DMS53 treated with DMSO at 0.1 percent for 48 hours (cell line): ENCODE measurements at regions not wholly inside any gene's neighbourhood (a gene's known extent, or its start where the extent isn't known, plus 50 kb on each side); places are given as distances from the start of the nearest gene placed in this dataset.
A peak's percentile ranks its signal among the peaks of the same experiment; 100 is the strongest.
"Not testable (repeated sequence)": the region's sequence is repeated elsewhere in the genome, so short reads cannot be mapped to it uniquely, and the experiment has no call there.

Source experiments
- DNase-seq: peaks from one replicate; lab custom pipeline; 2025; ENCODE audit not compliant: unreplicated experiment; lab: John Stamatoyannopoulos, UW

DNA sequence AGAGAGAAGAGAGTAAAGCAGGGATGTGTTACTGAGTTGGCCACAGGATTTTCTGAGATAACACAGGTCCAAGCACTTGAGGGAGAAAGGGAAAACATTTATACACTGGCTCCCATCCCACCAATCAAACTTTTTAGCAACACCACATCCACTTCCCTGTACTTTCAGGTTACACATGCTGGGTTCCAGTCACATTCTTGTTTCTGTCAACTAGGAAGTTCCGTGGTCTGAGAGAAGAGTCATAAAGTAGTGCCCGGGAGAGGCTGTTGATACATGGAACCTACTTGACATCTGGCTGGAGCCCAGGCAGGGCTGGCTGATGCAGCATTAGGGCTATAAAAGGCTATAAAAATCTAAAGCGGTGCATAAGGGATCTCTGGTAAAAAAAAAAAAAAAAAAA, 473.9 kb upstream of the COX7C start:
- no peak for DNase-seq

DNA sequence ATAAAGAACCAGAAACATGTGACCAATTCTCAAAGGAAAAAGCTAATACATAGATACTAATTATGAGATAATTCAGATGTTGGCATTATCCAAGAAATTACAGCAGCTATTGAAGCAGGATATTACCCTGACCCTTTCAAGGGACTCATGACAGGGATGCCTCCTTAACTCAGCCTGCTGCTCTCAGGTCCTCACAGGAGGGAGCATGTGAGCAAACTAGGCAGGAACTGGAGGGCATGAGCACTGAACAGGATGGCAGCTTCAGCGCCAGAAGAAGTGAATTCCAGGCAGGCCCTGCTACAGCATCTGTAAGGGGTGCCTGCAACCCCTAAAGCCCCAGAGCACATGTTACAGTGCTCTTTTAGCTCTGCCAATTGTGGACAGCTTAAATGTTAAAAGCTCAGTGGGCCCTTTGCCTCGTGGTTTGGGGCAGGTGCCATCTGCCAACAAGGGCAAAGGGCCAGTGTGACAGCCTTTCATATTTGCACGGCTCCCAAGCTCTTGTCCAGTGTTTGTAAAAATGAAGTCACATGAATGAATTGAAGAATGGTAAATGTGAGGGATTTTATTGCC, 464.7 kb upstream of the COX7C start:
- no peak for DNase-seq

DNA sequence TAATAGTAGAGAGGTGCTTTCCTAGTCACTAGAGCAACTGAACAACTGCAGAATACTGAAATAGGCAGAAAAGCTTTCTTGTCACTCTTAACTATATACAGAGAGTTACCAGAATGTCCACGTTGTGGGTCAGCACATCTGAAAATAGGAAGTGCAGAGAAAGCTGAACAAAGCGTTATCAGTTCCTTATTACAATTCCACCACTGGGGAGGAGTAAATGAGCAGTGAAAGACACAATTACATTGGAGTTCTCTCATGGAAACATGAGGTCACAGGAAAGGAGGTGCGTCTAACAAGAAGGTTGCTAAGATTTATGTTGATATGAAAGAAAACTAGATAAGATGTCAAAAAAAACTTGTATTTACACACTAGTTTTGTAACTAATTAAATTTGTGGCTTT, 461.9 kb upstream of the COX7C start:
- no peak for DNase-seq

DNA sequence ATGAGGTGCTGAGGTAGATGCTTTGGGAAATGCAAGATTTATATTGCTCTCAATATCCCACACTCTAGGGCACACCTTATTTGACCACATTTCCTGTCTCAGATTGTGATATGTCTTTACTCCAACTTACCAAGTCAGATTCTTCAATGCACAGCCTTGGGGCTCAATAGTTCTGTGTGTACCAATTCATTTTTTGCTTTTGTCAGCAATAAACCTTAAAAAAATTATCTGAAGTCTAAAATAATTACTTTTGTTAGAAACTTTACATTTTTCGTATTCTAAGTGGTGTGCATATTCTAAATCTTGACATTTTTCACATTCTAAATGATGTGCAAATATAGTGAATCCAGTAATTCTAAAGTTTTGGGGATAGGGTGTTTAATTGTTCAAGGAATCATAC, 447.5 kb upstream of the COX7C start:
- DNase-seq, result no peak

DNA sequence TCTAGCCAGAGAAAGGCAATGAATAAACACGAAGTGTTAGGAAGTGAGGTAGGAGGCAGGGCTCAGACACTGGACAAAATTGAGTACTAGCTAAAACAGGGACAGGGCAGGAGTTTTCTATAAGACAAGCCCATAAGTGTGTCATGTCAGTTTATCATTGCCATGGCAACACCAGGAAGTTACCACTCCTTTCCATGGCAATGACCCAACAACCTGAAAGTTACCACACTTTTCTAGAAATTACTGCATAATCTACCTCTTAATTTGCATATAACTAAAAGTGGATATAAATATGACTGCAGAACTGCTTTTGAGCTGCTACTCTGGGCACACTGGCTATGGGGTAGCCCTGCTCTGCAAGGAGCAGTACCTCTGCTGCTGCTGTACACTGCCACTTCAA, 442.5 kb upstream of the COX7C start:
- no peak for DNase-seq

DNA sequence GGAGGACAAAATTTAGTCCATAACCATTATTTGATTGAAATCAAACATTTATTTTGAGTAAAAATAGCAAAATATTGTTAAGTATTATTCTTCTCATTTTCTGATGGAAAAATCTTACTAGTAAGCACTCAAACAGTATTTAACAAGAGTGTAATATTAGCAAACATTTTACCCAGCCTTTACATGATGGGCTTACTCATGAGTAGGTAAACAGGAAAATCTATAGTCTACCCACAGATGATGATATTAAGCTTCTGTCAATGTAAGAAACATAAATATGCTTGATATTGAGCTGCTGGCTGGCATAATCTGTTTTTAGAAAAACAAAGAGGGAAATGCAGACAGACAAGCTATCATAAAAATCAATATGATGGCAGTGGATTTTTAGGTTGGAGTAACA, 418.5 kb upstream of the COX7C start:
- no peak for DNase-seq

DNA sequence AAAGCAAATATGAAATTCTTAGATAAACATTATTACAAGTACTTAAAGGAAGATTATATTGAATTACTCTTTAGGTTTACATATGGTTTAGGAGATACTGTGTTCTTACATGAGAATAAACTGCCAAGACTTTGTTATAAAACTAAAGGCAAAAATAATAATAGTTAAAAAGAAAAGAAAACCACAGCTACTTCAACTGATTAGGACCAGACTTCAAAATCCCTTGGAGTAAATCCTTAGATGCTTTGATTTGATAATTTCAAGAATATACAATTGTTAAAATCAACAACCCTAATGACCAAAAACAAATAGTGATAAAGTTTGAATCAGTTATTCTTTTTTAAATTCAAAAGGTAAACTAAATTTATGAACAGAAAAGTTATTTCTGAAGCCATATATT, 389.6 kb upstream of the COX7C start:
- no peak for DNase-seq

DNA sequence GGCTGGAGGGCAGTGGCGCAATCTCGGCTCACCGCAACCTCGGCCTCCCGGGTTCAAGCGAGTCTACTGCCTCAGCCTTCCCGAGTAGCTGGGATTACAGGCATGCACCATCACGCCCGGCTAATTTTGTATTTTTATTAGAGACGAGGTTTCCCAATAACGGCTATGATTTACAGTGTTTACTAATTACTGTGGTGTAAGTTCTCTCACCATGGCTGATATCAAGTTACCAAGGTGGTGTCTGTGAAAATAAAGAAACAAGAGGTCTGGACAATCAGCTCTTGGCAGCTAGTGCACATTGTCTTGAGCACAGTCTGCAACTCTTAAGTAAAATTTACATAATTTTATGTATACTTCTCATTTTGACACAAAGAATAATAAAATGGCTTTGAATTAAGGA, 385.5 kb upstream of the COX7C start:
- no peak for DNase-seq

DNA sequence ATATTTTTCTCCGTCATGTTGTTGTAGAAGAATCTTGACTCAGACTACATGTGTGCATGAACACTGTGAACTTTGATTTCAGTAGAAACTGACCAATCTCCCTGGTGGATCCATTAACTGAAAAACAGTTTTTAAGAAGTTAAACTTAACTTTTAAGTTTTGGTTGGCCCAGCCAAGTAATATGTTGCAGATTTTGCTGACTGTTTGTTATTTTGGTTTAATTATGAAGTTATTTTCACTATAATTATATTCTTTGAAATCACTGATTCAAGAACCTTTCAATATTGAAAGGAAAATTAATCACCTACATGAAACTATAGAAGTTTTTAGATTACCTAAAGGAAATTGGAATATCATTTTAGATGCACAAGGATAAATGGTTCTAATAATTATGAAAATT, 373.6 kb upstream of the COX7C start:
- DNase-seq, result no peak

DNA sequence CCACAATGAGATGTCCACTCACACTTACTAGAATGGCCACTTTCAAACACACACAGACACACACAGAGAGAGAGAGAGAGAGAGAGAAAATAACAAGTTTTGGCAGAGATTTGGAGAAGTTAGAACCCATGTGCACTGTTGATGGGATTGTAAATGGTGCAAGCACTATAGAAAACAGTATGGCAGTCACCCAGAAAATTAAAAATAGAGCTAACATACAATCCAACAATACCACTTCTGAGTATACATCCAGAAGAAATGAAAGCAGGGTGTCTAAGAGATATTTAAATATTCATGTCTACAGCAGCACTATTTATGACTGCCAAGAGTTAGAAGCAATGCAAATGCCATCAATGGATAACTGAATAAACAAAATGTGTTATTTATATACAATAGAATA, 359.9 kb upstream of the COX7C start:
- no peak for DNase-seq

DNA sequence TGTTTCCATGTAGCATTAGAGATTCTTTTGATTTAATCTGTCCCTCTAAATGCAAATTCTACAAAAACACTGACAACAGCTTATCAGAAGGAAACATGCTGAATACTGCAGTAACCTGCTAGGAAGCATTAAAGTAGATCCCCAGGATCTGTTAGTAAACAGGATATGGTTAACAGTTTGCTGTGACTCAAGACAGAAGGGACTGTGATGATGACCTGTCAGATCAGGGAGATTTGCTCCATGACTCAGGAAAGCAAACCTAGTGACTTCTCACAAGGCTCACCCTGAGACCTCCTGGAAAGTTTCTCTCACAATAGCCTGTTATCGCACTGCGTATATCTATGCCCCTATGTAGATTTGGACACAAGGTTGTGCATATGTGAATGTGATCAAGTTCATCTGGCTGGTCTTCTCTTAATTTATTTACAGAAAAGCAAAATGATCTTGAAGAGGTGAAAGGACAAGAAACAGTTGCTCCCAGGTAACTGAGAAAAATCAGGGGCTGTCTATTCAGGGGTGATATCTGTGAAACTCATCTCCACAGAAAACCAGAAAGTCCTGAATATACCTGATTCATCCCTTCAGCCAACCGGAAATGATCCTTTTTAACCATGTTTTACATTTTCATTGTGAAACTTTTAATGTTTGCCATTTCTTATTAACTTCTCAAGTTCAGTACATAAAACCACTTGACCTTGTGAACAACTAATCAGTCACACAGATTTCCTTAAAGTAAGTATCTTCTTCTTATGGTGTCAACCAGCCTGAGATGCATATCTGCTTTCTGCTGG, 333.1 kb upstream of the COX7C start:
- DNase-seq, result not testable (repeated sequence)

DNA sequence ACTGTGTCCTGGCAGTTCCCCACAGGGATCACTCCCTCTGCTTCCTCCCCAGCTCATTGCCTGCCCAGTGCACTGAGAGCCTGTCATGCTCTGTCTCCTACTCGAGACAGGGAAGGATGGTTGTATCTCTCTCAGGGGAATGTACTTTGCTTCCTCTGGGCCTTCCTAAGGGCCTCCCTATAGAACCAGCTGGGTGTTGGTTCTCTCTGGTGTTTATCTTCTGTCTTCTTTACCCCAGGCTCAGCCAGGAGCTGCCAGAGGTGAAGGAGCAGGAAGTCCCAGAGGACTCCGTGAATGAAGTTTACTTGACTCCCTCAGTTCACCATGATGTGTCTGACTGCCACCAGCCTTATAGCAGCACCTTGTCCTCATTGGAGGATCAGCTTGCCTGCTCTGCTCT, 330.3 kb upstream of the COX7C start:
- not testable (repeated sequence) for DNase-seq

DNA sequence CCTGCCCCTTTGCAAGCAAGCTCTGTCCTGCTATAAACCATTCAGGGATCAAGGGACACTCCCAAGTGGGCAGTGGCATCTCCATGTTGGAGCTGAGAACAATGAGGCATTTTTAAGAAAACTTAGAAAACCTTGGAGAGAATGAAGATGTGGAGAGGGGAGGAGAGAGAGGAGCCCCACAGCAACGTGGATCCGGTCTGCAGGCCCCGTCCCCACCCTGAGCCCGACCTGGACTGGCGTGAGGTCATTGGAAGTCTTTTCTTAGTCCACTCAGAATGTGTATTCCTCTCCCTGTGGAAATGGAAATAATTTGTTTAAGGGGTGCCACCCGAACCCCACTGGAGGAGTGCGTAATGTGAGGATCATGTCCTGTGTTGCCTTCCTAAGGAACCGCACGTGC, 328.0 kb upstream of the COX7C start:
- not testable (repeated sequence) for DNase-seq

DNA sequence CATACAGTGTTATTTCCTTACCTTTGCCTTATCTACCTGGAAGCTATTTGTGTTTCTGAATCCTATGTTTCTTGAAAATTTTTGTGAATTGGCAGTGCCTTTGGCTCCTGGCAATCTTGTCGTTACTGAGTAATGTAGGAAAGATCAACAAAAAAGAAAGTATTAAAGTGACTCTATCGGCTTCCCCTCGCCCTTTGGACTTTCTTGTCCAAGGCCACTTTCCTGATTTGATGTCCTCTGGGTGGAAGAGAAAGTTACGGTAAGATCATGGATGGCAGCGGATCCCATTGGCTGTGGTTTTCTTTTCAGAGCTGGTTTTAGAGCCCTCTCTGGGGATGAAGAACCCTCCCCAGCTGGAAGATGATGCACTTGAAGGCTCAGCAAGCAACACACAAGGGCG, 324.9 kb upstream of the COX7C start:
- DNase-seq, result not testable (repeated sequence)

DNA sequence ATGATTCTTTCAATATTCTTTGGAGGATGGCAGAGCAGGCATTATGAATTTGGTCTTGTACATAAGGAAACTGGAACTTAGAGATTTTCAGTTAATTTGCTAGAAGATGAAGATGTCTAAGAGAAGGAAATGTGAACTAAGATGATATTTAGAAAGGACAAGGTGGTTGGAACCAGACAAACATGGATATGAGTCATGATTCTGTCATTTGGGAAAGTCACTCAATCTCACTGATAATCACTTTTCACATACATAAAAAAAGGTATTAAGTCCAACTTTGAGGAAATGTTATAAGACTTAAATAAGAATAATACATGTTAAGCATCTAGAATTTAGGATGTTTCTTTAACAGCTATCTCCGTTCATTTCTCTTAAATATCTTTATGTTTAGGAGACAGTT, 315.1 kb upstream of the COX7C start:
- DNase-seq, result not testable (repeated sequence)

DNA sequence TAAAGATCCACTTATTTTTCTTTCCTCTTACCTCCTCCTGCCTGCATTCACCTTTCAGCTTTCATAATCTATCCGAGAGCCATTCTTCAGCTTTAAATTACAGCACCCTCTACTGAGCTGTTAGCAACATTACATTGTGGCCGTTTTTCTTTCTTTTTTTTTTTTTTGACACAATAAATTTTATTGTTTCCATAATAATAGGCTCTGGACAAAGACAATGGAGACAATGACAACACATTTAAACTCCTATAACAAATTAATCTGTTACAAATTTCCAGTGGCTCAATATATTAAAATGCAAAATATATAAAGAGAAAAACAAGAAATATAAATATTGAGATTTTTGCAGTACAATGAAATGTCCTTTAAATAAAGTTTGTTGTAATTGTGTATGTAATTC, 312.7 kb upstream of the COX7C start:
- peak; percentile 11 for DNase-seq

DNA sequence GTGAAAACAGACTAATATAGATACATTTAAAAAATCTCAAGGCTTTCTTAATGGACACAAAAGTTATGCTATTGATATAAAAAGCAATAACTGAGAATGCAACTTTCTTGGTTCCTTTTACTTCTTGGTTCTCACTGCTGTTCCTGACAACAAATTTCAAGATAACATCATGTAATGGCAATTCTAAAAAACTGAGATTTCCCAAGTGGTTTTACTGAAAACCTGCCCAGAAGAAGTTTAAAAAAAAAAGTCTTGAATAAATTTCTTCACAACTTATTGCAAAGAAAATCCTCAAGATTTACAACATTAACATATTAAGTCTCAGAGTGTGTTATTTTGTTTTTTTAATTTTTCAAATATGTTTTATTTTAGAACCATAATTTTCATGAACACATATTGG, 302.8 kb upstream of the COX7C start:
- DNase-seq, result no peak

DNA sequence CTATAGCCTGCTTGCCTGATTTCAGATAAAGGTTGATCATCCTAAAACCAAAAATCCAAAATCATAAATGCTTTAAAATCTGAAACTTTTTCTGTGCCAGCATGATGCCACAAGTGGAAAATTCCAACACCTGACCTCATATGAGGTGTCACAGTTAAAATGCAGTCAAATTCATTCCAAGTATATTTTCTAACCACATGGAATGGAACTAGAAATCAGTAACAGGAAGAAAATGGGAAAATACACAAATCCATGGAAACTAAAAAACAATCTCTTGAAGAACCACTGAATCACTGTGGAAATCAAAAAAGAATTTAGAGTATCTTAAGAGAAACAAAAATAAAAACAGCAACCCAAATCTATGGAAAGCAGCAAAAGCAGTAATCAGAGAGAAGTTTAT, 297.5 kb upstream of the COX7C start:
- no peak for DNase-seq

DNA sequence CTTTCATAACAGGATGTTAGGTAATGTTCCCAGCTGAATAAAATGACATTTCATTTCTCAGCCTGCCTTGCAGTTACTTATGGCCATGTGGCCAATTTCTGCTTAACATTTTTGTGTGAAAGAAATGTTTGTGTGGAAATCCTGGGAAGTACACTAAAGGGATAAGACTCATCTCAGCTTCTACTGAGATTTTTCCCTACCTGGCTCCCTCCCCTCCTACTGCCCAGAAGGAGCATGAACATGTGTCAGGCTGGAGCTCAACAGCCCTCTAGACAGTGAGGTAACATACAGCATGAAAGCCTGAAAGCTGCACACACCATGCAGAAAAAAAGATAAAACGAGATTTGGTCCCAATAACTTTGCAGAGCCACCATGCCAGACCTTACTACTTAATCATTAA, 288.4 kb upstream of the COX7C start:
- no peak for DNase-seq

DNA sequence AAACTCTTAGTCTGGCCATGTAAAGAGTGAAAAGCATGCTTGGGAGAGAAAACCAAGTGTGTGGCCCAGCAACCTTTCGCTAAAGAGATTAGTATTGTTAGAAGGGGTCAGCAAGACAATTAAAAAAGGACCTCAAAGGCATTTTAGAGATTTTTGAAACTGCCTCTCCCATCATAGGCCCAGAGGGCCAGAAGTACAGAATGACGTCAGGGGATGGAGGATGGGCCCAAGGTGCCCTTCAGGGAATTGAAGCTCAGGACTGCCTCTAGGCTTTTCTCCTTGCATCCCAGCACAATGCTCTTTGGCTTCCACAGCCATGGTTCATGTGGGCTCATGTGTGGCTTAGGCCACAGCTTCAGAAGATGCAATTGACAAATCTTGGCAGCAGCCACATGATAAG, 287.0 kb upstream of the COX7C start:
- no peak for DNase-seq

DNA sequence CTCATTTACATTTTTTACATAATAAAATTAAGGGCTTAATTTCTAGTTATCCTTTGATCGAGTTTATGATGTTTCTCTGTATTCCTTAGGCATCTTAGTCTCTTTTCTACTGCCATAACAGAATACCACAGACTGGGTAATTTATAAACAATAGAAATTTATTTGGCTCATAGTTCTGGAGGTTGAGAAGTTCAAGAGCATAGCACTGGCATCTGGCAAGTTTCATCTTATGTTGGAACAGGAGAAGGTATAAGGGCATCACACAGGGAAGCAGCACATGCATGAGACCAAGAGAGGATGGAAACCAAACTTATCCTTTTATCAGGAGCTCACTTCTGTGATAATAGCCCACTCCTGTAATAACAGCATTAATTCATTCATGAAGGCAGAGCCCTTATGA, 284.9 kb upstream of the COX7C start:
- no peak for DNase-seq

DNA sequence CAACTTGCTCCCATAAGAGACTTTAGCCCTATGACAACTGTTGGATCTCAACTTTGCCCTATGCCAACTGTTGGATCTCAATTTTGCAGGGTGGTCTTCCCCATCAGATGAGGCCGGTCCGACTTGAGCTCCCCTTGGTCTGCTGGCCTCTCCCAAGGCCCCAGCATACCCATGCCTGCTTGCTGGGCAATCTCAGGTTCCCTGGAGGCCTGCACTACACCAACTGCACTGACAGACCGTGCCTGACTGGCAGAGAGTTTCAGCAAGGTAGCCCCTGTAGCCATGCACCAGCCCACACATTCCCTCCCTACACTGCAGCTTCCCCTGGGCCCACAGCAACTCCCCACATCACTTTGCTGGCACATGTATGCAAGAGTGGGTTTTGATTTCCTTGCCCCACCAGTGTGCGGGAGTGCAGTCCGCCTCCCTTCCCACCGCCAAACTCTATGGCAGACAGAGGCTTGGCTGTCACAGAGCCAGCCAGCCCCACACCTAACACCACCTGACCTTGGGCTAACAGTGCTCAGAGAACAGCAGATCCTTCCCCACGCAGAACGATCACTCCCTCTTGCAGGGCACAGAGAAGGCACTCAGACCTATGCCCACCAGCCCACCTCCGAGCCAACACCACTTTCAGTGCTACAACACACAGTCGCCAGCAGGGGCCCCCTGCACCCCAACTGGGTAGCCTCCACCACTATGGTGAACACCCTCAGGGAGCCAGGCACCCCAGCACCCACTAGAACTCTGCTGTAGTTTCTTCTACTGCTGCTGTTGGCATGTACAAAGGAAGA, 279.9 kb upstream of the COX7C start:
- no peak for DNase-seq
